ENCODE measurements at regions not wholly inside any gene's neighbourhood (a gene's known extent, or its start where the extent isn't known, plus 50 kb on each side); places are given as distances from the start of the nearest gene placed in this dataset.
A peak's percentile ranks its signal among the peaks of the same experiment; 100 is the strongest.

DNA sequence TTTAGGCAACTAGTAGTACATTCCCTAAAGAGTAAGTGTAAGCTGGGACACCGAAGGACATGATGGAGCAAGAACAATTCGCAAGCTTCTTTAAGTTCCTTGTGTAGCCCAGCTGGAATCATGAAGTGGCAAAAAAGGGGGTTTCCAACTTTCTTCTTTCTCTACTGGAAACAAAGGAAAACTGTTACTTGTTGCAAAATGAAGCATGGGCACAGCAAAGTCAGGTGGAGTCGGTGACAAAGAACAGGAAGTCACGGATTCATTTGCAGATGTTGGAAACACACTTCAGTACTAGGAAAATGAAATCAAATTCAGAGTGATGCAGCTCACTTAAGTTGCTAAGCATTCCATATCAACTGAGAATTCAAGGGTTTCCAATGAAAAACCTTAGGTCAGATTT lies 706.9 kb upstream of the STXBP6 start:
- DNase-seq (ENCODE audit: low spot score) = peak; percentile 33

DNA sequence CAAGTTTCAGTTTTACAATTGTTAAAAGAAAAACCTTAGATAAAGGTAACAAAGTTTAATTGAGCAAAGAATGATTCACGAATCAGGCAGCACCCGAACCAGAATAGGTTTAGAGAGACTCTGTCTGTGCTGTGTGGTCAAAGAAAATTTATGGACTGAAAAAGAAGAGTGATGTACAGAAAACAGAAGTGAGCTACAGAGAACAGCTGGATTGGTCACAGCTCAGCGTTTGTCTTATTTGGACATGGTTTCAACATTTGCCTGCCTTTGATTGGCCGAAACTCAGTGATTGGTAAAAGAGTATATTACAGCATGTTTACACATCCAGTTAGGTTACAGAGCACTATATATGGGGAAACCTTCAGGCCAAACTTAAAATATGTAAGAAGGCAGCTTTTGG lies 703.2 kb upstream of the STXBP6 start:
- DNase-seq (ENCODE audit: low spot score) = no peak

DNA sequence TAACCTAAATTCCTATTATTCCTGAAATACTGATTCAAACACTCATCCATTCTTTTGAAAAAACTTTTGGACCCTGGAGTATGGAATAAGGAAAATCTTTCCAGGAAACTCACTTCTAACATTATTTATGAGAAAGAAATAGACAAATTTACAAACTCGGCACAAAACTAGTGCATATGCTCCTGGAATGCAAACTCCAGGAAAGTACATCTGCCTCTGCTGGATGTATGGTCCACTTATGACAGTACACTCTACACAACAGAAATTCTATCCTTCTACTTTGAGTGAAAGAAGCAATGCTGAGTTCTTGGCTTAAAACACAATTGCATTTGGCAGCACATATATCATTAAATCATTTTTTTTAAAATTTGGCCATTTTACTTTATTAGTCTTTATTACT lies 700.5 kb upstream of the STXBP6 start:
- DNase-seq (ENCODE audit: low spot score) = no peak
